ENCODE measurements at regions not wholly inside any gene's neighbourhood (a gene's known extent, or its start where the extent isn't known, plus 50 kb on each side); places are given as distances from the start of the nearest gene placed in this dataset.

GRCh38 chr2:71897836-71898235 is 249.8 kb downstream of the CYP26B1 start:
- no peak for DNase-seq (ENCODE audit: low spot score)
- Histone ChIP-seq H3K4me3 (no peak overlapping the region), H3K4me1 (replicated peaks) (no peaks in the 10 kb centered on the region), H3K27ac (no peak overlapping the region), H3K9me3 (no peaks in the 10 kb centered on the region), H3K36me3 (no peaks in the 10 kb centered on the region), H3K27me3 (replicated peaks; ENCODE audit: insufficient read depth) (no peaks in the 10 kb centered on the region)
- intact Hi-C loops (cut with DNase I), result no loop called here
- WGBS, result 78% methylated on average over 7 of the region's 7 CpGs
- TF ChIP-seq POLR2AphosphoS5 (IDR thresholded peaks at IDR 0.05) (no peak), POLR2A (IDR thresholded peaks at IDR 0.05) (no peak), CTCF (IDR thresholded peaks at IDR 0.05) (no peak)

- intact Hi-C loops (cut with DNase I), result no loop called here
These were observed 250.6 kb downstream of the CYP26B1 start for GRCh38 chr2:71897137-71897480.

GRCh38 chr2:71896385-71897136 is 251.1 kb downstream of the CYP26B1 start:
- WGBS, result 76% methylated on average over 9 of the region's 9 CpGs
- TF ChIP-seq POLR2A (IDR thresholded peaks at IDR 0.05) (no peak), POLR2AphosphoS5 (IDR thresholded peaks at IDR 0.05) (no peak), CTCF (IDR thresholded peaks at IDR 0.05) (no peak)
- Histone ChIP-seq H3K27me3 (replicated peaks; ENCODE audit: insufficient read depth) (no peaks in the 10 kb centered on the region), H3K36me3 (no peaks in the 10 kb centered on the region), H3K4me1 (replicated peaks) (no peaks in the 10 kb centered on the region), H3K27ac (no peak overlapping the region), H3K9me3 (no peaks in the 10 kb centered on the region), H3K4me3 (no peak overlapping the region)
- intact Hi-C loops (cut with DNase I), result no loop called here
- no peak for DNase-seq (ENCODE audit: low spot score)

More at GRCh38 chr2:71897137-71897480, 250.6 kb downstream of the CYP26B1 start:
- Histone ChIP-seq H3K27ac (no peak overlapping the region), H3K36me3 (no peaks in the 10 kb centered on the region), H3K4me3 (no peak overlapping the region), H3K9me3 (no peaks in the 10 kb centered on the region), H3K27me3 (replicated peaks; ENCODE audit: insufficient read depth) (no peaks in the 10 kb centered on the region), H3K4me1 (replicated peaks) (no peaks in the 10 kb centered on the region)
- 78% methylated on average over 6 of the region's 6 CpGs for WGBS
- DNase-seq (ENCODE audit: low spot score), result no peak
- TF ChIP-seq POLR2AphosphoS5 (IDR thresholded peaks at IDR 0.05), result no peak
- no peak for TF ChIP-seq POLR2A (IDR thresholded peaks at IDR 0.05)

GRCh38 chr2:71895320-71896161 is 252.1 kb downstream of the CYP26B1 start:
- no peak overlapping the region for H3K4me3 ChIP-seq
- H3K9me3 ChIP-seq, result no peaks in the 10 kb centered on the region
- TF ChIP-seq POLR2A (IDR thresholded peaks at IDR 0.05) (no peak), CTCF (IDR thresholded peaks at IDR 0.05) (no peak), POLR2AphosphoS5 (IDR thresholded peaks at IDR 0.05) (no peak)
- H3K36me3 ChIP-seq, result no peaks in the 10 kb centered on the region
- 98% methylated on average over 10 of the region's 10 CpGs for WGBS
- H3K27me3 ChIP-seq (replicated peaks; ENCODE audit: insufficient read depth), result no peaks in the 10 kb centered on the region
- H3K4me1 ChIP-seq (replicated peaks), result no peaks in the 10 kb centered on the region
- no peak overlapping the region for H3K27ac ChIP-seq
- no peak for DNase-seq (ENCODE audit: low spot score)
- intact Hi-C loops (cut with DNase I), result no loop called here

- H3K36me3 ChIP-seq, result no peaks in the 10 kb centered on the region
- H3K27me3 ChIP-seq (replicated peaks; ENCODE audit: insufficient read depth), result no peaks in the 10 kb centered on the region
- DNase-seq (ENCODE audit: low spot score), result no peak
- H3K4me1 ChIP-seq (replicated peaks), result no peaks in the 10 kb centered on the region
- WGBS, result 69% methylated on average over 8 of the region's 8 CpGs
- H3K9me3 ChIP-seq, result no peaks in the 10 kb centered on the region
- intact Hi-C loops (cut with DNase I), result no loop called here
- no peak for TF ChIP-seq POLR2A (IDR thresholded peaks at IDR 0.05)
- no peak for TF ChIP-seq POLR2AphosphoS5 (IDR thresholded peaks at IDR 0.05)
- TF ChIP-seq CTCF (IDR thresholded peaks at IDR 0.05), result no peak
- no peak overlapping the region for H3K4me3 ChIP-seq
- H3K27ac ChIP-seq, result no peak overlapping the region
These were observed 253.4 kb downstream of the CYP26B1 start for GRCh38 chr2:71894261-71894660.

All from prostate gland (tissue), 2 donors.